T-helper 1 cell treated with Interleukin-12 subunit alpha and Interleukin-12 subunit beta and Interleukin-4 antibody, amounts not matched to agents 30 ng/mL and 1 ng/mL, for 36 hours (primary cell): ENCODE measurements at regions not wholly inside any gene's neighbourhood (a gene's known extent, or its start where the extent isn't known, plus 50 kb on each side); places are given as distances from the start of the nearest gene placed in this dataset.

Source experiments
- intact Hi-C: fragments of 100-400 bp; cut with micrococcal nuclease; formaldehyde crosslinking; loops from one replicate; pipeline ENCODE4 v1.15.1; 2024

GRCh38 chr1:82600314-82600713, 799.6 kb downstream of the ADGRL2 start:
- intact Hi-C loops = no loop called here

- intact Hi-C loops = no loop called here
These were observed 798.1 kb downstream of the ADGRL2 start for GRCh38 chr1:82598812-82599211.

GRCh38 chr1:82598337-82598736, 797.6 kb downstream of the ADGRL2 start:
- intact Hi-C loops = no loop called here

GRCh38 chr1:82597649-82598048, 796.9 kb downstream of the ADGRL2 start:
- intact Hi-C loops = no loop called here

- intact Hi-C loops = no loop called here
These were observed 796.4 kb downstream of the ADGRL2 start for GRCh38 chr1:82597141-82597540.

- intact Hi-C loops = no loop called here
These were observed 792.8 kb downstream of the ADGRL2 start for GRCh38 chr1:82593561-82593960.

- intact Hi-C loops = no loop called here
These were observed 788.9 kb downstream of the ADGRL2 start for GRCh38 chr1:82589588-82589987.

- intact Hi-C loops = no loop called here
These were observed 786.6 kb downstream of the ADGRL2 start for GRCh38 chr1:82587371-82587770.

- intact Hi-C loops = no loop called here
These were observed 785.7 kb downstream of the ADGRL2 start for GRCh38 chr1:82586473-82586872.

GRCh38 chr1:82582347-82582746, 781.6 kb downstream of the ADGRL2 start:
- intact Hi-C loops = no loop called here

- intact Hi-C loops = no loop called here
These were observed 777.5 kb downstream of the ADGRL2 start for GRCh38 chr1:82578086-82578726.

GRCh38 chr1:82567348-82567747, 766.6 kb downstream of the ADGRL2 start:
- intact Hi-C loops = no loop called here

- intact Hi-C loops = no loop called here
These were observed 764.8 kb downstream of the ADGRL2 start for GRCh38 chr1:82565546-82565945.

GRCh38 chr1:82565146-82565545, 764.4 kb downstream of the ADGRL2 start:
- intact Hi-C loops = no loop called here

GRCh38 chr1:82564333-82564732, 763.6 kb downstream of the ADGRL2 start:
- intact Hi-C loops = no loop called here

- intact Hi-C loops = no loop called here
These were observed 761.7 kb downstream of the ADGRL2 start for GRCh38 chr1:82562448-82562847.

- intact Hi-C loops = no loop called here
These were observed 759.8 kb downstream of the ADGRL2 start for GRCh38 chr1:82560566-82560965.

GRCh38 chr1:82555501-82555900, 754.8 kb downstream of the ADGRL2 start:
- intact Hi-C loops = no loop called here

GRCh38 chr1:82549841-82550240, 749.1 kb downstream of the ADGRL2 start:
- intact Hi-C loops = no loop called here

GRCh38 chr1:82542766-82543165, 742.0 kb downstream of the ADGRL2 start:
- intact Hi-C loops = no loop called here

- intact Hi-C loops = no loop called here
These were observed 741.4 kb downstream of the ADGRL2 start for GRCh38 chr1:82542141-82542540.

GRCh38 chr1:82540006-82540405, 739.3 kb downstream of the ADGRL2 start:
- intact Hi-C loops = no loop called here

- intact Hi-C loops = no loop called here
These were observed 738.1 kb downstream of the ADGRL2 start for GRCh38 chr1:82538876-82539275.

- intact Hi-C loops = no loop called here
These were observed 734.3 kb downstream of the ADGRL2 start for GRCh38 chr1:82534996-82535395.
